NOMO-1 treated with dmso at 0.1 percent for 144 hours (cell line): ENCODE measurements at regions not wholly inside any gene's neighbourhood (a gene's known extent, or its start where the extent isn't known, plus 50 kb on each side); places are given as distances from the start of the nearest gene placed in this dataset.

ENCODE experiments used
- DNase-seq: peaks from one replicate; lab custom pipeline; 2025; ENCODE audit not compliant: unreplicated experiment; lab: John Stamatoyannopoulos, UW

- DNase-seq = no peak
Observed at GRCh38 chr17:70776441-70776840, 607.1 kb downstream of the KCNJ2 start.

- no peak for DNase-seq
Observed at GRCh38 chr17:70780031-70780430, 610.7 kb downstream of the KCNJ2 start.

DNA sequence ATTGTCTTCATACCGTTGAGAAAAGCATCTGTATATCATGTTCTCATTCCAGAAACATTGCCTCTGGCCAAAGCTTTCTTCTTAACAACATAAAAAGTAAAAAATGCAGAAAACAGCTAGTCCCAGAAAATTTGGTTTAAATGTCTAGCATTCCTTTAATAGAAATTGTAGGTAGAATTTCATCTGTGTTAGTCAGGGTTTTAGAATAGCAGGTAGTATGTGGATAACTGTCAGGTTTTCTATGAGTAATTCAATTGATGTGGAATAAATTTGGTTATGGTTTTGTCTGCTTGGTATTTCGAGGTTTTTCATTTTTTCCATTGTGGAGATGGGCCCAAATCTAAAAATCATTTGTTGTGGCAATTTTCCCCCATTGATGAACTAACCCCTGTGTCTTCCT, 616.7 kb downstream of the KCNJ2 start:
- no peak for DNase-seq

DNA sequence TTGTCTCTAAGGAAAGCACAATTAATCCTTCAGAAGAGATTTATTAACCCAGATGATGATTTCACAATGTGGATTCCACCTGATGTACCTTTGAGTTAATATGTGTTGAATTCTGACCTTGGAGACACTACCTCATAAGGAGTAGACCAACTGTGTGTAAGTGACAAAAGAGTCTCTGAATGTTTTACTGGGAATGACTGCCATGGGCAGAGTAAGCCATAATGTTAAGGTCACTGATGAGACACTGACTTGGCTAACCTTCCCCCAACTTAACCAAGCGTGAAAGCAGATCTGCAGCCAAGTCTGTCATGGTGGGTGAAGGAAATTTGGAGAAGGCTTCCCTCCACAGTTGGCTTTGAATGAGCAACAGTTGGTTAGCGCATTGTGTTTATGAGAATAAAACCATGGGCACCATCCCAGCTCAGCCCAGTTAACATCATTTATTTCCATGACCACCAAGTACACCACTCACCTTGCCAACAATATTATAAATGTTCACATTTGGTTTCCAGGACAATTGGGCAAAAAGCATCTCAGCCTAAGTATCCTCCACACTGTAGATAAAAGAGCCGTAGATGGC, 618.5 kb downstream of the KCNJ2 start:
- no peak for DNase-seq

- no peak for DNase-seq
Observed at GRCh38 chr17:70791748-70792443, 622.6 kb downstream of the KCNJ2 start.

DNA sequence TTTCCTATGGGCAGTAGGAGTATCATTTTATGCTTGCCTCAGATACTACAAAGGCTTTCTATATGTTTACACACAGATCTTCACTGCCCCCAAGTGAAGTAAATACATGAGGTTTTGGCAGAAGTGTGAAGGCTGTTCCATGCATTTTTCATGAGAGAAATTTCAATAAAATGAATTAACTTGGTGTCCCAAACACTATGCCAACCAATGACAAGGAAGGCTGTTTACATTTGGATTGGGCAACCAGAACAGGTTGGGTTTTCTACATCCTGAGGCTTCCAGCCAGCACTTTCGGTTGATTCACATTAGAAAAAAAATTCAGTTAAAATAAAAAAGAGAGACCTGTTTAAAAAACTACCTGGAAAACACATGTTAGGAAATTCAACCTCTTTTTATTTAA, 625.4 kb downstream of the KCNJ2 start:
- DNase-seq = no peak

DNA sequence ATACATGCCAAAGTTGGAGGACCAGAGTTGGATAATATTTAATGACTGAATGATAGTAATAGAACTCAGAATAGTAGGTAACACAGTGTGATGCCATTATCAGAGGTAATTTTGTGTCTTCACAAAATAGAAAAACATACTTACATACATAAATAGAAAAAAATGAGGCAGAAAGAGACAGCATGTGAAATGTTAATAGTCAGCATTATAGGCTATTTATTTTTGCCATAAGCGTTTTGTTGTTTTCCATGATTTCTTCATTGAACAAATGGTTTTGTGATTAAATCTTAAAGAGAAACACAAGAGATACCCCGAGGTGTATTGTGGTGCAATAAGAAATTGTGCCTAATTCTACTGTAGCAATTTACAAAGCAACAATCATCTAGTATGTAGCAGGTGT, 626.3 kb downstream of the KCNJ2 start:
- no peak for DNase-seq

DNA sequence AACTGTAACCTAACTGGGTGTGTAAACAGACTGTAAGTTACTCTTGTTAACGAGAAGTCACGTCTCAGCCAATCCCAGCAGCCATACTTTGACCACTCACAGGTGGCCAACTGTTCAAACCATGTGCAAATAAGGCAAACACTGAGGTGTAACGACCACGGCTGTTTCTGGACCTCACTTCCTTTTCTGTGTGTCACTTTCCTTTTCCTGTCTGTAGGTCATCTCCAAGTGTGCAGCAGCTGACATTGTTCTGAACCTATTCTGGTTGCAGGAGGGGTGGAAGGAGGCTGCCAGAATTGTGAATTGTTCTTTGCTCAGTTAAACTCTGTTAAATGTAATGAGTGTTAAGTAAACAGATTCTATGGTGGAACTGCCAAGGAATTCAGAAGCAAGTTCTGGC, 627.4 kb downstream of the KCNJ2 start:
- no peak for DNase-seq

DNA sequence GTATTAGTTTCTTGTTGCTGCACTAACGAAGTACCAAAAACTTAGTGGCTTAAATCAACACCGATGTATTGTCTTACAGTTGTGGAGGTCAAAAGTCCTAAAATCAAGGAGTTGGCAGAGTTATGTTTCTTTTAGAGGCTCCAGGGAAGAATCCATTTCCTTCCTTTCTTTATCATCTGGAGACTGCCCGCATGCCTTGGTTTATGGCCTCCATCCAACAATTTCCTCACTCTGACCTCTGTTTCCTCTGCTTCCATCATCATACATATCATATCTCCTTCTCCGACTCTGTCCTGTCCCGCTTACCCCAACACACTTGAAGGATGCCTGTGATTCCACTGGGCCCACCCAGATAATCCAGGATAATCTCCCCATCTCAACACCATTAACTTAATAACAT, 627.8 kb downstream of the KCNJ2 start:
- DNase-seq = no peak

DNA sequence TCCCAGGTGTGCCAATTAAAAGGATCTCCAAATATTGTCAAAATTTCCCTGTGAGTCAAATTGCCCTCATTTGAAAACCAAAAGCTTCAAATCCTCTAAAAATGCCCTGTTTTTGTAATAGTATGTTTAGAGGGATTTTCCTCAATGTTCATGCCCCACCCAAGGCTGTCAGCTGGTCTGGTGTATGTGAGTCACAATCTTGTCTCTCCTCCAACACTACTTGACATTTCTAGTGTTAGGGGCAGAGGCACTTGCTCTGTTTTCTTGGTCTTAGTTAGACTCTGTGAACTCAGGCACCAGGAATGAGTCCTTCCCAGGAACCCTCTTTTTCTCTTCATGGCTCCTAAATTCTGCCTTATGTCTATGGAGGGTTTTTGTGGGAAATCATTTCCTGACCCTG, 634.8 kb downstream of the KCNJ2 start:
- DNase-seq = no peak

DNA sequence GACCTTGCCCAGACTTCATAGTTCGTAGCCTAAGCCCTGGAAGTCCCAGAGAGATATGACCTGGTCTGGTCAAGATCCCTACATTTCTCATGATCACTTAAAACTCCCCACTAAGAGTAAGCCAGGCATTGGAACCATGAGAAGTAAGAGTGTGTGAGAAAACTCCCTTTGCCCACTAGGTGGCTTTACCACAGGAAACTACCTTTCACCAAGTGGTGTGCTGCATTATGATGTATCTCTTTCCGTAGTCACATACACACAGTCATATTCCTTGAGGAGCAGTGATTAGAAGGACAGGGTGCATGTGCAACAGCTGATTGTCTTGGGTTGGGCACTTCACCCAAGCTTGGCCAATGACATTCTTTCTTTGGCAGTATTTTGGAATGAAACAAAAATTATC, 639.3 kb downstream of the KCNJ2 start:
- no peak for DNase-seq

DNA sequence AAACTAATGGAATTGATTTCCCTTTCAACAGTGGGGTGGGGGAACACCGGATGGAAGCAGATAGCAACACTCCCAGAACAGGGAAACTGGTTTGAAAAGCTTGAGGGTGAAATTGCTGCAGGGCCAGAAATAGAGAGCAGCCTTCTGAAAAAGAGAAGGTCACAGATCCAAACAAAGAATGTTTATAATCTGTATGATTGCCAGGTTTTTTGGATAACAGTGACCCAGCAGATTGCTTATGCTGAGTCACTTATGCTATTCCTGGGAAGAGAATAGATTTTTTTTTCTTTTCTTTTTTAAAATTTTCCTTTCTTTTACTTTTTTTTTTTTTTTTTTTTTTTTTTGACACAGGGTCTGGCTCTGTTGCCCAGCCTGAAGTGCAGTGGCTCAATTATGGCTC, 641.3 kb downstream of the KCNJ2 start:
- no peak for DNase-seq

DNA sequence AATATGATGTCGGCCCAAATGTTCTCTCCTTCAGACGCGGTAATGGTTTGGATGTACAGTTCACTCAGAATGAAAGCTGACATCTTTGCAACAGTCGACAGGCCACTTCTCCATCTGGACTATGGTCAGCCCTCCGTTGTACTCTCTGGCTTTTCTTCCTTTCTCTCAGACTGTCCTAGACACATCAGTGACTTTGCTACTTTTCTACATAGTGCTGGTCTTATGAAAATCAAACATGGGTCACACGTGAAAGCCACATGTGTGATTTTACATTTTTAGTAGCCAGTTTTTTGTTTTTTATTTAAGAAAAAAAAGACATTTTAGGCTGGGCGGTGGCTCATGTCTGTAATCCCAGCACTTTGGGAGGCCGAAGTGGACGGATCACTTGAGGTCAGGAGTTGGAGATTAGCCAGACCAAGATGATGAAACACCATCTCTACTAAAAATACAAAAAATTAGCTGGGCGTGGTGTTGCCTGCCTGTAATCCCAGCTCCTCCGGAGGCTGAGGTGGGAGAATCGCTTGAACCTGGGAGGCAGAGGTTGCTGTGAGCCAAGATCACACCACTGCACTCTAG, 644.1 kb downstream of the KCNJ2 start:
- DNase-seq = no peak

DNA sequence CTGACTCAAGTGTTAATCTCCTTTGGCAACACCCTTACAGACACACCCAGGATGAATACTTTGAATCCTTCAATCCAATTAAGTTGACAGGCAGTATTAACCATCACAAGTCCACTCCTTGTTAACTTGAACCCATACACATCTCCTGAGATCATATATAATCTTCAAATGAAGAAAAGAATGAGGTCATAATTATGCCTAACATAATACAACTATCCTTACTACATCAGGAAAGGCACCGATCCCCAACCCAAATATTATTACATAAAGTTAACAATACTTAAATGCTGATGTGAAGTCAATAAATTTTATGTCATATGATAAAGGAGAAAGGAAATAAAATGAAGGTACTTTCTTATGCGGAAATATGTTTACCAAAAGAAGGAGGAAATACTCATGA, 649.9 kb downstream of the KCNJ2 start:
- DNase-seq = no peak

GRCh38 chr17:70820276-70820675, 650.9 kb downstream of the KCNJ2 start:
- no peak for DNase-seq

DNA sequence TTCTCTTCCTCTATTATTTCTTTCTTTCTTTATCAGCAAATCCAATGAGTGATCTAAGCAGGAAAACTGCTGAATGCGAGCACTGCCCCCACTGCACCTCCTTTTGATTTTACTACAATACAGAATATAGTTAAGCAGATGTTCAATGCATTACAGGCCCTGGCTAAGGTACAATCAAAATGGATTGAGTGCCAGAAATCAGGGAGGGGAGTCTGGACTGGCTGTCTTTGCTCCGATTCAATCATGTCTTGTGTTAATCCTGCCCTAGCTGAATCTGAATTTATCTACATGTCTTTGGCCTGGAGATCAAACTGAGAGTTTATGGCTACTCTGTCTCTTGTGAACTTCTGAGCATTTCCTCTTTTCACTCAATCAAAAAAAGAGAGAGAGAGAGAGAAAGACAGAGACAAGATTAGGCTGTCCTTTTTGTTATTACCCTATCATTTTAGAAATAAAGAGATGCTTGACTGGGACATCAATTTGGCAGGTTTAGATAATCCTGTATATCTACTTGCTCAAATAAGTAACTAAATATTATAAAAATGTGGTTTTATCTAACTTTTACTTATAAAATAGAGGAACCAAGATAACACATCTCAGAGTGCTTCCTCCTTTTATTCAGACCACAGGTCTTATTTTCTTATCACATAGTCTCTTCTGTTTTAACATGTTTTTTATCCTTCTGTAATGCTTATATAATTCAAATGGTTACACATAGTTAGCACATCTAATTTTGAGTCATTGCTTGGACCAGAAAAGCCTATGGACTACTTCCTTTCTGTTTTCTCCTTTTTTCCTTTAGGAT, 656.2 kb downstream of the KCNJ2 start:
- no peak for DNase-seq

GRCh38 chr17:70829876-70830275, 660.5 kb downstream of the KCNJ2 start:
- DNase-seq = no peak

- no peak for DNase-seq
Observed at GRCh38 chr17:70834039-70834438, 664.7 kb downstream of the KCNJ2 start.

DNA sequence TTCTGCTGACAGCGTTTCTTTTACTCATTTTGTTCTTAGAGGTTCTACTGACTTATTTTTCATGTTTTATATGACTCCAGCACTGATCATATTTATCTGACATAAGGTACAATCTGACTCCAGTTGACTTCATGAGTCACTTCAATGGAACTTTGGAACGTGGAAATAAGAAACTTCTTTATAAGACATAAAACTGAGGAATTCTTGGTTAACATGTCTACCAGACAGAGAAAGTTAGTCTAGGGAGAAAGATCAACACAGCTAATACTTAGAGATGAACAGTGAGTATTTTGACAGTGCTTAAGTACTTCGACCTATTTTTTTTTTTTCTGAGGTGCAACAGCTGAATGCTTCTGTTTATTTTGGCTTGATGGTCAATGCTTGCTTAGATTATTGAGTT, 679.5 kb downstream of the KCNJ2 start:
- DNase-seq = no peak

GRCh38 chr17:70855401-70856054, 686.2 kb downstream of the KCNJ2 start:
- no peak for DNase-seq

DNA sequence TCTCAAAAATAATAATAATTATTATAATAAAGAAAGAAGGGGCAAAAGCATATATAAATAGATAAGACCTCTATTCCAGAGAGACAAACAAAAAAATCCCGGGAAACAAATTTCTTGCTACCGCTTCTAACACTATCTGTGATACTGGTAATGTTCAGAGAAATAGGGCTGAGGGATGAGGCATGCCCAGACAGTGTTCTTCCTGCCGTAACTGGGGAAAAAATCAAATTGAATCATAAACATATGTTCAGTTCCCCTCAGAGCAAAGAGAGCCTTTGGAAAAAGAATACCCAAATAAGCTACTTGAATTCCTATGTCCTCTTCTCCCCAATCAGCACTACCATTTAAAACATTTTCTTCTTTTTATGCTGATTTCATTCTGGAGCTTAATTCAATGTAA, 688.0 kb downstream of the KCNJ2 start:
- DNase-seq = no peak

DNA sequence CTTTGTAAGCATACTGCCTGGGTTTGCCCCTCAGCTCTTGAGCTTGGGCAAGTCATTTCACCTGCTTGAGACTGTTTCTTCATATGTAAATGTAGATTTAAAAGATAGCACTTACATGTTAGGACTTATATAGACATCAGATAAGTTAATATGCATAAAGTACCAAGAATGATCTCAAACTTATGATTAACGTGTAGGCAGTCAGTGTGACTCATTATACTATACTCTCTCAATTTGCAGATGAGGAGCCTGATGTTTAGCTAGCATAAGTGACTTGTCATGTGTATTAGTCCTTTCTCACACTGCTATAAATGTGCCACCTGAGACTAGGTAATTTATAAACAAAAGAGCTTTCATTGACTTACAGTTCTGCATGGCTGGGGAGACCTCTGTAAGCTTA, 690.5 kb downstream of the KCNJ2 start:
- no peak for DNase-seq
